IPS-15b (cell line): ENCODE measurements at regions not wholly inside any gene's neighbourhood (a gene's known extent, or its start where the extent isn't known, plus 50 kb on each side); places are given as distances from the start of the nearest gene placed in this dataset.

ENCODE experiments used
- H3K27me3 ChIP-seq: one replicate; pipeline ENCODE4 v1.6.1; 2013; ENCODE audit warnings: low read length; ENCODE audit not compliant: control insufficient read depth, insufficient read depth
- H3K36me3 ChIP-seq: one replicate; pipeline ENCODE4 v1.6.1; 2013; ENCODE audit warnings: low read length; ENCODE audit not compliant: control insufficient read depth, insufficient read depth
- H3K4me1 ChIP-seq: one replicate; pipeline ENCODE4 v1.6.1; 2013; ENCODE audit warnings: mild to moderate bottlenecking, low read length; ENCODE audit not compliant: control insufficient read depth, insufficient read depth
- H3K4me3 ChIP-seq: one replicate; pipeline ENCODE4 v1.5.1; 2013; ENCODE audit warnings: low read depth, low read length
- H3K9ac ChIP-seq: one replicate; pipeline ENCODE4 v1.6.1; 2013; ENCODE audit warnings: low read depth, mild to moderate bottlenecking, low read length
- H3K9me3 ChIP-seq: one replicate; pipeline ENCODE4 v1.6.1; 2013; ENCODE audit warnings: mild to moderate bottlenecking, low read length; ENCODE audit not compliant: control insufficient read depth, insufficient read depth

DNA sequence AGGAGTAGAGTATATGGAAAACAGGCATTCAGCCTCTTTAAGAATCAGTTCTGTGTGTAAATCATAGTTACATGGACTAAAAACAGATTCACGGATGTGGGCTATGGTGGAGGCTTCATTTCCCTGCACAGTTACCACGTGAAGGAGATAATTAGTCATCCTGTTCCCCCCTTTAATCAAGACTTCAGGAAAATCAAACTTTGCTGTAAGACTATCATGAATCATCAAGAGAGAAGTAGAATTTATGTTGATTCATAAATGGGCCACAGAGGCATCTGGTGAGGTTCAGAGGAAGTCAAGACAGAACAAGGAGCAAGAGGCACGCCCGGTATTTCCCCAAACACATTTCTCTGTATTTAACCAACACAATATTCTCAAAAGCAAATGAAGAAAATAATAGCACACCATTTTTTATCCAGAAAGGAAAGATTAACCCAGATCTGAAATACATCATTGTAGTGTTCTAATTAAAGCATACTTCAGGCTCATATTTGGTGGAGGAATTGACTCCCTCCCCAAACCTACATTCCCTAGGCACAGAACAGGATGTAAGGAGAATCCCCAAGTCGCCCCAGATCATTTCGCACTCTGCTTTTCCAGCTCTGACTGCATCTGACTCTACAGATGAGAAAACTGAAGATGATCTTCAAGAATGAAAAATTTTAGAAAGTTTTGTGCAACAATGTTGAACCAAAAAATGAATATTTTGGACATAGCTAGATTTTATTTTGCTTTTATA lies 175.8 kb upstream of the GAS1 start:
- H3K9me3 ChIP-seq, result no peaks in the 10 kb centered on the region
- H3K9ac ChIP-seq, result no peak overlapping the region
- no peaks in the 10 kb centered on the region for H3K36me3 ChIP-seq
- no peaks in the 10 kb centered on the region for H3K4me1 ChIP-seq
- no peaks in the 10 kb centered on the region for H3K27me3 ChIP-seq
- no peak overlapping the region for H3K4me3 ChIP-seq

- Histone ChIP-seq H3K9me3 (no peaks in the 10 kb centered on the region), H3K9ac (no peak overlapping the region), H3K4me3 (no peak overlapping the region), H3K4me1 (no peaks in the 10 kb centered on the region), H3K27me3 (no peaks in the 10 kb centered on the region), H3K36me3 (no peaks in the 10 kb centered on the region)
Observed at GRCh38 chr9:87123830-87124229, 176.5 kb upstream of the GAS1 start.

- Histone ChIP-seq H3K4me1 (no peaks in the 10 kb centered on the region), H3K9me3 (no peaks in the 10 kb centered on the region), H3K36me3 (no peaks in the 10 kb centered on the region), H3K27me3 (no peaks in the 10 kb centered on the region), H3K9ac (no peak overlapping the region), H3K4me3 (no peak overlapping the region)
Observed at GRCh38 chr9:87125819-87126218, 178.5 kb upstream of the GAS1 start.

DNA sequence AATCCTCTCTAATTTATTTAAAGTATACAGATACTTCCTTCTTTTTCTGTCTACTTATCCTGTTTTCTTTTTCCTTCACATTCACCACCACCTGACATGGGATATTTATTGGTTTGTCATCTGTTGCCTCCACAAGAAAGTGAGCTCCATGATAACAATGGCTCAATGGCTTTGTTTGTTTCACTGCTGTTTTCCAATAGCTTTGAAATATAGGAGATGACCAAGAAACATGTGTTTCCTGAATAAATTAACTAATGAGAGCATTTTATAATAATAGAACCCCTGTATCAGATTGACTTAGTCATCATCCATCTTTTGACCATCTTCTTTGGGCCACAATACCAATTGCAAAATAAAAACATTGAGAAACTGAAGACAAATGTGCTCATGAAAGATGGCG lies 180.2 kb upstream of the GAS1 start:
- no peak overlapping the region for H3K4me3 ChIP-seq
- no peaks in the 10 kb centered on the region for H3K9me3 ChIP-seq
- H3K27me3 ChIP-seq, result no peaks in the 10 kb centered on the region
- H3K36me3 ChIP-seq, result no peaks in the 10 kb centered on the region
- no peak overlapping the region for H3K9ac ChIP-seq
- H3K4me1 ChIP-seq, result no peaks in the 10 kb centered on the region

GRCh38 chr9:87127978-87128614 lies 180.8 kb upstream of the GAS1 start:
- no peak overlapping the region for H3K4me3 ChIP-seq
- no peaks in the 10 kb centered on the region for H3K4me1 ChIP-seq
- no peaks in the 10 kb centered on the region for H3K36me3 ChIP-seq
- no peak overlapping the region for H3K9ac ChIP-seq
- H3K9me3 ChIP-seq, result no peaks in the 10 kb centered on the region
- H3K27me3 ChIP-seq, result no peaks in the 10 kb centered on the region

- no peaks in the 10 kb centered on the region for H3K4me1 ChIP-seq
- no peak overlapping the region for H3K9ac ChIP-seq
- H3K9me3 ChIP-seq, result no peaks in the 10 kb centered on the region
- H3K27me3 ChIP-seq, result no peaks in the 10 kb centered on the region
- no peaks in the 10 kb centered on the region for H3K36me3 ChIP-seq
- H3K4me3 ChIP-seq, result no peak overlapping the region
Observed at GRCh38 chr9:87128844-87129493, 181.7 kb upstream of the GAS1 start.

GRCh38 chr9:87135074-87135473 lies 187.8 kb upstream of the GAS1 start:
- no peaks in the 10 kb centered on the region for H3K9me3 ChIP-seq
- H3K36me3 ChIP-seq, result no peaks in the 10 kb centered on the region
- no peak overlapping the region for H3K4me3 ChIP-seq
- no peaks in the 10 kb centered on the region for H3K4me1 ChIP-seq
- H3K9ac ChIP-seq, result no peak overlapping the region
- no peaks in the 10 kb centered on the region for H3K27me3 ChIP-seq

DNA sequence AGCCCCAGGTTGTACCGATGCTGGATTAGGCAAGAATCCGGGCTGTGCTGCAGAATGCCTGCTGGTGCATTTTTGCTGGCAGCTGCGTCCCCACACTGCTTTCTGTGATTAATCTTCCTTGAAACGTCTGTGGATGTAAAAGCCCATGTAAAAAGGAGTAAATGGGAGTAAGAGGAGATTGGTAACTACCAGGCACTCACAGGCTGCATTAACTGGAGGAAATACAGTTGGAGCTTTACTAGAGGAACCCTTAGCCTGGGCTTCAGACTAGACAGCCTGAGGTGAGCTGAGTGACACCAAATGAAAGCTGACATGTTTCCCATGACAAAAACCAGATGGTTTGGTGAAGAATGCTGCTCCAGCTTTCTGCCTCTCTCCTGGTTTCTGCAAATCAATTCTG lies 190.4 kb upstream of the GAS1 start:
- Histone ChIP-seq H3K4me3 (no peak overlapping the region), H3K9me3 (no peaks in the 10 kb centered on the region), H3K4me1 (peaks cover 7% of the 10 kb centered on the region), H3K9ac (no peak overlapping the region), H3K36me3 (no peaks in the 10 kb centered on the region), H3K27me3 (no peaks in the 10 kb centered on the region)

DNA sequence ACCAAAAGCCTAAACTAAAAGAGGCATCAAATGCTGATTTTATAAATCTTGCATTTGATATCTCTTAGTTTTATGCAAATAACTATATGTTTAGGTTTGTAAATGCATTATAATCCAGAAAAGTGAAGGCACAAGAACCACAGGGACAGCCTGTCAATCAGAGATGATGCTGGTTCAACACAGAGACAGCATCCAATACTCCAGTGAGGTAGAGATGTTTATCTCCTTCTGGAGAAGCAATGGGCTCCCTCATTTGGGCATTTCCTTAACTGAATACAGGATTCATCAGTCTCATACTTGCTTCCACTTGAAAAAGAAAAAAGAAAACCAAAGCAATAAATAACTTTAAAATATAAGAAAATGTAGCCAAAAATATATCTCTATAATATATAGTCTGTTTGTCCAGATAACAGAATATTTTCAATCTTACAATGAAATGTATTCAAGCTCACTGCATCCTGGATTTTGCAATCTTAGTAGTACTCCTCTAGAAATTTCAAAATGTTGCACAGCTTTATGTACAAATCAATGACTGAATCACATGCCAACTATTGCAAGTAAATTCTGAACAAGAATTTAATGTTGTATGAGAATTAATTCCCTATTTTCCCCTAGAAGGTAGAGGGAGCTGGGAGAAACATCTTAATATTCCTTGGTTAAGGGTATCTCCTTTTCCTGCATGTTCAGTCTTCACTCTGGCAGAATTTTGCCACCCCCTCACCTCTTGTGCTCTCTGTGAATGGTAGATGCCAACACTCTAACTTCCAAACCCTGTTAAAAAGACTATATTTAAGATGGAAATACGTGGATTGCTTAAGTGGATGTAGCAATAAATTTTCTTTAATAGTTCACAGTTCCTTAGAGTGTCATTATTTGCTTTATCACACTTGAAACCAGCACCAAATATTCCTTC lies 191.1 kb upstream of the GAS1 start:
- H3K9me3 ChIP-seq, result no peaks in the 10 kb centered on the region
- H3K36me3 ChIP-seq, result no peaks in the 10 kb centered on the region
- no peak overlapping the region for H3K4me3 ChIP-seq
- no peaks in the 10 kb centered on the region for H3K27me3 ChIP-seq
- no peak overlapping the region for H3K9ac ChIP-seq
- H3K4me1 ChIP-seq, result peaks cover 7% of the 10 kb centered on the region

- no peaks in the 10 kb centered on the region for H3K27me3 ChIP-seq
- no peak overlapping the region for H3K9ac ChIP-seq
- H3K9me3 ChIP-seq, result no peaks in the 10 kb centered on the region
- no peak overlapping the region for H3K4me3 ChIP-seq
- H3K36me3 ChIP-seq, result no peaks in the 10 kb centered on the region
- H3K4me1 ChIP-seq, result peaks cover 7% of the 10 kb centered on the region
Observed at GRCh38 chr9:87139099-87139730, 191.9 kb upstream of the GAS1 start.

DNA sequence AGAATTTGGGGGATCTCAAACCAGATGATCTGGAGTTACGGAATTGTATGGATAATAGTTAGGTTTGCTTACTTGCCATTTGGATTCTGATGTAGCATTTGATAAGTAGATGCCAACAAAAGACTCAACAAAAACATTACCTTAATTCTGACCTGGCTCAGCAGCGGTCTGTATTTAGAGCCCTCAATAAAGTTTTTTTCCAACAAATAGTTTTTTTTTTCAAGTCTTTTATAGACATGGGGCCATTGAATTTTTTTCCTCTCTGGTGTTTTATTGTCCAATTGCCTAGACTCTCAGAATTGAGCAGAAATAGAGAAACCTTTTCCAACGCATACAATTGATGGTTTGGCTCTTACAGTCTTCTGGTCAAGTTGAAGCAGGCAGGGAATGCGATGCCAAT lies 192.8 kb upstream of the GAS1 start:
- Histone ChIP-seq H3K9me3 (no peaks in the 10 kb centered on the region), H3K9ac (no peak overlapping the region), H3K36me3 (no peaks in the 10 kb centered on the region), H3K4me3 (no peak overlapping the region), H3K27me3 (no peaks in the 10 kb centered on the region), H3K4me1 (peaks cover 7% of the 10 kb centered on the region)
